Lower leg skin (tissue), 3 donors: ENCODE measurements at regions not wholly inside any gene's neighbourhood (a gene's known extent, or its start where the extent isn't known, plus 50 kb on each side); places are given as distances from the start of the nearest gene placed in this dataset.

ENCODE experiments used
- CTCF ChIP-seq, 3 donors: fragments of 450-650 bp; IDR thresholded peaks; one replicate each; pipeline ENCODE4 v1.5.1; 2016; ENCODE audit warnings: antibody characterized with exemption in 3 of 3, mild to moderate bottlenecking in 3 of 3, moderate library complexity in 2 of 3
- POLR2A ChIP-seq, 2 donors: fragments of 450-650 bp; IDR thresholded peaks; one replicate each; pipeline ENCODE4 v1.6.1; 2016 to 2017; ENCODE audit warnings: antibody characterized with exemption in 2 of 2, mild to moderate bottlenecking in 1 of 2, moderate library complexity in 1 of 2

- no peak for TF ChIP-seq POLR2A (IDR thresholded peaks at IDR 0.05)
- TF ChIP-seq CTCF (IDR thresholded peaks at IDR 0.05), result no peak
These were observed 70.7 kb upstream of the ADO start for GRCh38 chr10:62733654-62734293.
